NCI-H226 (cell line): ENCODE measurements at regions not wholly inside any gene's neighbourhood (a gene's known extent, or its start where the extent isn't known, plus 50 kb on each side); places are given as distances from the start of the nearest gene placed in this dataset.
"Not testable (repeated sequence)": the region's sequence is repeated elsewhere in the genome, so short reads cannot be mapped to it uniquely, and the experiment has no call there.

Experiments
- DNase-seq: peaks from one replicate; pipeline ENCODE4 v3.0.0-alpha.2; 2015

DNA sequence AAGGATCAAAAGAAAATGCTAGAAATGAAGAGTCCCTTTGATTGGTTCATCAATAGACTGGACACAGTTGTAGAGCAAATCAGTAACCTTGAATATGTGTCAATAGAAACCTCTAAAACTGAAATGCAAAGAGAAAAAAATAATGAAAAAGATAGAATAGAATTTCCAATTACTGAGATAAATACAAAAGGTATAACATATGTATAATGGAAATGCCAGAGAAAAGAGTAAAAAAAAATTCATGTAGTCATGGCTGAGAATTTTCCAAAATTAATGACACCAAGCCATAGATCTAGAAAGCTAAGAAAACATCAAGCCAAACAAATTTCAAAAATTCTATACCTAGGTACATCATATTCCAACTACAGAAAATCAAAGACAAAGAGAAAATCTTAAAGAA lies 62.0 kb upstream of the HGF start:
- DNase-seq, result no peak

DNA sequence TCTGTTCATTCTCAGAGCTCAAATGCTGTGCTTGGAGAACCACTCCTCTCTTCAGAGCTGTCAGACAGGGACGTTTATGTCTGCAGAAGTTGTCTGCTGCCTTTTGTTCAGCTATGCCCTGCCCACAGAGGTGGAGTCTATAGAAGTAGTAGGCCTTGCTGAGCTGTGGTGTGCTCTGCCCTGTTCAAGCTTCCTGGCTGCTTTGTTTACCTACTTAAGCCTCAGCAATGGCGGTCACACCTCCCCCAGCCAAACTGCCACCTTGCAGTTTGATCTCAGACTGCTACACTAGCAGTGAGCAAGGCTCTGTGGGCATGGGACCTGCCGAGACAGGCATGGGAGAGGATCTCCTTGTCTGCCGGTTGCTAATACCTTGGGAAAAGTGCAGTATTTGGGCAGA lies 59.7 kb upstream of the HGF start:
- DNase-seq, result not testable (repeated sequence)

GRCh38 chr7:81822811-81823210 lies 53.0 kb upstream of the HGF start:
- DNase-seq, result no peak

- DNase-seq, result no peak
These were observed 50.0 kb upstream of the HGF start for GRCh38 chr7:81819861-81820260.
